Endothelial cell of hepatic sinusoid (primary cell): ENCODE measurements at regions not wholly inside any gene's neighbourhood (a gene's known extent, or its start where the extent isn't known, plus 50 kb on each side); places are given as distances from the start of the nearest gene placed in this dataset.

Source experiments
- in situ Hi-C: cut with HindIII; loops from 2 replicates; pipeline ENCODE4 v1.10.0; 2017; ENCODE audit warnings: low sequenced_read_pairs

DNA sequence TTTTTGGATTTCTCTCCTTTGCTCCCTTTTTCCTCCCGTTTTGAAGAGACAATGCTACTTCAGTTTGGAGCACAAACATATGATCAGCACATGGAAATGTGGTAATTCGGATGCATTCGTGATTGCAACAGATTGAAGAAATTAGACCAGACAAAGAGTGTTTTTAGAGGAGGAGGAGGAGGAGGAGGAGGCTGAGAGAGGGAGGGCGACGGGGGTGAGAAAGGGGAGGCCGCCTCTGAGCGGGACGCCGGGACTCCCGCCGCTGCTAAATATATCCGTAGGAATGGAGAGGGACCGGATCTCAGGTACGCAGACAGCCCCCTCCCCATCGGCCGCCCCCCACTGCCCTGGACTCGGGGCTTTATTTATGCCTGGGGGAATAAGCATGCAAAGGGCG, 179.3 kb downstream of the SEC14L1 start:
- in situ Hi-C loops = no loop called here

DNA sequence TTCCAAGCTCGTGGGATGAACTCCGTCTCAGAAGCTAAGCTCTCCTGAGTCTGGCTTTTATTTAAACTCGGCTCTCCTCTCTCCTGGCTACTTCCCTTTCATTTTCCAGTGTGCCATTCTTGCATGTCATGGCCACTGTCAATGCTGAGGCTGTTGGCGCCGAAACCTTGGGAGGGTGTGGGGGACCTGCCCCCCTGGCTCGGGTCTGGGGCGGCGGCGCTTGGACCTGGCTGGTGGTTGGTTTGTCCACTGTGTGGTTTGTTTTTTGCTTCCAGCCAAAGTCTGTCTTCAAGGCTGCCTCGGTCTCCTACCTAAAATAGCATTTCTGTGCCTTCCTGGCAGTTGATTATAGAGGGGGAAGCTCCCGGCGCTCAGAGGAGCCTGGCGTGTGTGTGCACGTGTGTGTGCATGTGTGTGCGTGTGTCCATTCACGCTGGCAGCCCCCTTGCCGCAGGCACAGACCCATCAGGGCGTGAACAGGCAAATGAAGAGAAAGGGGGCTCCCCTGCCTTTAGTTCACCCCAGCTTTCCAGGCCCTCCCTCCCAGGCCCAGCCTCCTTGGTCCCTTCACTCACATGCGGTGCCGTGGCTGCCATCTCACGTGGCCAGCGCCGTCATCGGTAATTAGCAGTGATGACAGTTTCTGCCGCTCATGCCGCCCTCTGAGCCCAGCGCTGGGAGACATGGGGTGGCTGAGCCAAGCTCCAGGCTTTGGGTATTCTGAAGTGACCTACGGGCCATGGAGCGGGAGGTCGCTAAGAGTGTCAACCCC, 179.9 kb downstream of the SEC14L1 start:
- in situ Hi-C loops = no loop called here

DNA sequence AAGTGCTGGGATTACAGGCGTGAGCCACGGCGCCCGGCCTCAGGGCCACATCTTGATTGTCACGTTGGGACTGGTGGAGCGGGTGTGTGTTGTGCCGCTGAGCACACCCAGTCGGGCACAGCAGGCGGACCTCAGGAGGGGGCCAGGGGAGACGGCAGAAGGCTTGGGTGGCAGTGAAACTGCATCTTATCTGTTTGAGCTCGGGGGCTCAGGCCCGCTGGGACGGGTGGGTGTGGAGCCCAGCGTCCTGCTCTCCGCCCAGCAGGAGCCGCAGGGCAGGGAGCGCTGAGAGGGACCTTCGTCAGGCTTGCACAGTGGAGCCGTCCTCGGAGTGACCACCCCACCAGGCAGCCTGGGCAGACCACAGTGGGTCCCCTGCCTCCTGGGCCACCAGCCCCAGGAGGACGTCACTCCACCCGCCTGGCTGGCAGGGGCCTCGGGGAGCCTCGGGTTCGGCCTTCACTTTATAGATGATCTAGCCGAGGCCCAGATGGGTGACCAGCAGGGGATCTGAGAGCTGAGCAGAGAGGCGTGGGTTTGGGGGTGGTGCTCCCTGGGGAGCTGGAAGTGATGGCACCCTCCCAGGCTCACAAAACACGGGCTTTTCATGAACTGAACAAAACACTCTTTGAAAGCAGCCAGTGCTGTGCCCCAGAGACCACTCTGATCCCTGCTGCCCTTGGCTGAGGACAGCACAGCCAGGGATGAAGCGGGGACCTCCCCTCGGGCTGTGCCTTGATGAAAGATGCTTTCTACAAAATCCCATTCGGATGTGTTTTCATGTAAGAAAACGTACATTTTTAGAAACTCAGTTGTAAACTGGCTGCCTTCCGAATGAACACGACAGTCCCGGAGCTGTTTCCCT, 181.1 kb downstream of the SEC14L1 start:
- in situ Hi-C loops = no loop called here

DNA sequence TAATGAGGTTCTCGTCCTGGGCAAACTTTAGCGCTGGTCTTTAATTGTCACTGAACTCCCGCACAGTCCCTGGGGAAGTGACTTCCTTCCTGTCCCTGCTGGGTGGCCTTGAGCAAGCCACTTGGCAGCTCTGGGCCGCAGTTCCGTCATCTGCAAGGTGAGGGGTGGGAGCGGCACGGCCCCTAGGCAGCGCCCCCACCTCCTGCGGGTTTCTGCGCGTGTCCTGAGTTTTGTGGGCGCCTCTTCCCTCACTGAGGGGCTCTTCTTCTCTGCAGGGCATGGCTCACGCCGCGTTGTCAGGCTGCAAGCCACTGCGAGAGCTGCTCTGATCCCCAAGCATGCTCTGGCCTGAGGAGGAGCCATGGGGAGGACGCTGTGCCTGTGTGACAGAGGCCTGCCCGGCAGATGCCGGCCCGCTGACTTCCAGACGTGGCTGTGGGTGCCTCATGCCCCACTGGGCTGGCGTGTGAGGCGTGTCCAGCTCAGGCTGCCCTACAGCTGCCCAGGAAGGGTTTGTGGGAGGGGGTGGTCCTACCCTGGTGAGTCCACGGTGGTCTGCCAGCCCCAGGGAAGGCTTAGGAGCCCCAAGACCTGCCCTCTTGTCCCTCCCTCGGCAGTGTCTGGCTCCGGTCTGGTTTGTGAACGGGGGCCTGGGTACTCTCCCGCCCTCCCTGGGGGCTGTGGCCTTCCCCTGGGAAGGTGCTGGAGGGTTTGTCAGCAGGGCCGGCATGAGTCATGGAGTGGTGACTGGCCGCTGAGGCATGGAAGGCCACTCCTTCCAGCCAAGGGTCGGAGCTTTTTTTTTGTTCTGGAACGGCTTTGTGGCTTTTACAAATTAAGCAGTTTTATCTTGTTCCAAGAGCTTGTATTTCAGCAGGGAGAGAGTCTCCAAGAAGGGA, 182.0 kb downstream of the SEC14L1 start:
- in situ Hi-C loops = no loop called here

DNA sequence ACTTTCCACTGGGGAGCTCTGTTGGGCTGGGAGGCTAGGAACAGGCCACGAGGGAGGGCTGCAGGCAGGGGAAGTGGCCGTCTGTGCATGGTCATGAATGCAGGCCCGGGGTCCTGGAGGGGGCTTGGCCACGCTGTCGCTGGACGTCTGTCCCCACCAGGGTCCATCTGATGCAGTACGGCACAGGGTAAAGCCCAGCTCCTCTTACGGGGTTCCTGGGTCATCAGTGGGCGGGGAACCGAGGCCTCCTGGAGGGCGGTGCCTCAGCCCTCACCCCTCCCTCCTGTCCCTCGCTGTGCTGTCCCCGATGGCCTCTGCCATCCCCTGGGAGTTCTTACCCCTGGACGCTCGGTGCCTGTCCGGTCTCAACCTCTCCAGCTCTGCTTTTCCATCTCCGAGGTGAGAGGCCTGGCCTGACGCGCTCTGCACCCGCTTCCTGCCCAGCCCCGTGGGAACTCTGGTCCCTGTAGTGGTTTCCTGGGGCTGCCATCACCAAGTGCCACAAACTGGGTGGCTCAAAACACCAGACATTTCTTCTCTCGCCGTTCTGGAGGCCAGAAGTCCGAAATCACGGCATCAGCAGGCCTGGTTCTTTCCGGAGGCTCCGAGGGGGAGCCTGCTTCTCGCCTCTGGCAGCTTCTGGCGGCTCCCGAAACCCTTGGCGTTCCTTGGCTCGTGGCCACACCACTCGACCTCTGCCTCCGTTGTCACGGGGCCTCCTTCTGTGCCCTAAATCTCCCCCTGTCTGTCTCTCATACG, 182.8 kb downstream of the SEC14L1 start:
- in situ Hi-C loops = no loop called here

DNA sequence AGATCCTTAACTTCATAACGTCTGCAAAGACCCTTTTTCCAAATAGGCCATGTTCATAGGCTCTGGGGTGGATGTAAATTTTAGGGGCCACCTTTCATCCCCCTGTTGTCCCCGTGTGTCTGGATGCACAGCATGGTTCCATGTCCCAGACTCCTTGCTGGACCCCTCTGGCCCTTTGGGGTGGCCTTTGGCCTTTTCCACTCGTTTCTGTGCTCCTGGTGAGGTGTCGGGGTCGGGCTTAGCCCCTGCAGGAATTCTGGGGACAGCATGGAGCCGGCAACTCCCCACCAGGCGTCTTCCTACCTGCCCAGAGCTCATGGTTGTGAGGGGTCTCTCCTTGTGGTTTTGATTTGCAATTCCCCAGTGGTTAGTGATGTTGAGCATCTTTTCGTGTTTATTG, 183.5 kb downstream of the SEC14L1 start:
- in situ Hi-C loops = no loop called here

DNA sequence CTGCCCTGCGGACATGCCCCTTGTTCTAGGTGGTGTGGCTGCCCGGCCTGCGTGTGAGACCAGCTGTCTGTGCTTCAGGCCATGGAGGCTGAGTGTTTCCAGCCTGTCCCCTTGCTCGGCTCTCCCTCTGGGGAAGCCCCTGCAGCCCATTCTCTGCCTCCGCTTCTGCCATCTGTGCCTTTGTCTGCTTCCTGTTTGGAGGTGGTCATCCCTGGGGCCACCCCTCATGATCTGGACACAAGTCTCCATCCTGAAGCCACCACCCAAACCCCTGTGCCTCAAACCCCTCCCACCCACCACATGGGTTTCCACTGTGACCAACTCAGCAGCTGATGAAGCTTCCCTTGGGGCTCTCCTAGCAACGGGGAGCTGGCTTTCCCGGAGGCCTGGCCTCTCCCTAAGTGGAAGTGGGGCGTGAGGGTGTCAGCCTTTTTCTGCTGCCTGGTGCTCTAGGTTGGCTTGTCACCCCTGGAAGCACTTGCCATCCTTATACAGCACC, 184.9 kb downstream of the SEC14L1 start:
- in situ Hi-C loops = loop anchor here (5.0 kb wide), 1 partner anchor 97 kb away; no protein-coding TSS in a partner anchor

DNA sequence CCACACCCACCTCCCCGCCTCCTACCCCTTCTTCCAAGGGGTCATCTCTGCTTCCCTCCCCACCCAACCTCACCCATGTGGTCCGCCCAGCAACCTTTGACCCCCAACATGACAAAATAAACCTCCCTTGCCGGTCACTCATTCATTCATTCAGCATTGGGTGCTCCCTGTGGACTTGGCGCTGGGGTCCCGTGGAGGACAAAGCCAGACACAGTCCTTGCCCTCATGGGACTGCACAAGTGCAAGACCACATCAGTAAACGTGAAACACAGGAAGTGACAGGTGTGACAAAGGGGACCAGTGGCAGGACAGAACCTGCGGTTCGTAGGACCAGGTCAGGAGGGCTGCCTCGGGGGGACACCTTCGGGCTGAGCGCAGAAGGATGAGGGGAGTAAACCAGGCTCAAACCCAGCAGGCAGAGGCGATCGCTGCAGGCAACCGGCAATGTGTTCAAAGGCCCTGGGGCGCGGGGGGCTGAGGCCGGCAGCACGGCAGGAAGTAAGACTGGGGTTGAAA, 185.4 kb downstream of the SEC14L1 start:
- in situ Hi-C loops = loop anchor here (5.0 kb wide), 1 partner anchor 96 kb away; no protein-coding TSS in a partner anchor

DNA sequence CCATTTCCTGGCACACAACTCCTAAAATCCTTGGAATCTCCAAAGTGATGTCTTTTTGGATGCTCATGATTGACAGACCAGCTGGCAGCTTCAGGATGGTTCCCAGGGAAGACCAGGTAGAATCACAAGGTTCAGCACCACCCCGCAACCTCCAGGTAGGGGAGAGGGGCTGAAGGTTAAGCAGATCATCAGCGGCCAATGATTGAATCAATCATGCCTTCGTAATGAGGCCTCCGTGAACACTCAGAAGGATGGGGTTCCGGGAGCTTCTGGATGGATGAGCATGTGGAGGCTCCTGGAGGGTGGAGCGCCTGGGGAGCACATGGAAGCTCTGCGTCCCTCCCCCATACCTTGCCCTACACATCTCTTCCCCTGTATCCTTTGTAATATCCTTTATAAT, 185.9 kb downstream of the SEC14L1 start:
- in situ Hi-C loops = loop anchor here (5.0 kb wide), 1 partner anchor 96 kb away; no protein-coding TSS in a partner anchor

DNA sequence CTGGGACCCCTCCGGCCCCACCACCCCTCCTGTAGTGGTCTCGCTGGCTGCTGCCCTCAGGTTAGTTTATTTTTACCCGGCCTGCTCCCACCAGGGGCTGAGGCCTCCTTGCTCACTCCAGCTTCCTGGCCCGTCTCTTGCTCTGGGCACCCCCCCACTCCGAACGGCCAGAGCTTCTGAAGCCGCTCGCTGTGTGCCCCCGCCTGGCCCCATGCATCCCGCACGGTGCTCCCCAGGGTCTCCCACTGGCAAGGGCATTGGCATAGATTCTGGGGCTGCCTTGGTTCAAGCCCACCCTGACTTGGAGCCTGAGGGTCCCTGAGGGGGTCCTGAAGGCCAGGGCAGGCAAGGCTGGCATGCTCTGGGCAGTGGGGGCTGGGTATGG, 186.4 kb downstream of the SEC14L1 start:
- in situ Hi-C loops = loop anchor here (5.0 kb wide), 1 partner anchor 95 kb away; no protein-coding TSS in a partner anchor

DNA sequence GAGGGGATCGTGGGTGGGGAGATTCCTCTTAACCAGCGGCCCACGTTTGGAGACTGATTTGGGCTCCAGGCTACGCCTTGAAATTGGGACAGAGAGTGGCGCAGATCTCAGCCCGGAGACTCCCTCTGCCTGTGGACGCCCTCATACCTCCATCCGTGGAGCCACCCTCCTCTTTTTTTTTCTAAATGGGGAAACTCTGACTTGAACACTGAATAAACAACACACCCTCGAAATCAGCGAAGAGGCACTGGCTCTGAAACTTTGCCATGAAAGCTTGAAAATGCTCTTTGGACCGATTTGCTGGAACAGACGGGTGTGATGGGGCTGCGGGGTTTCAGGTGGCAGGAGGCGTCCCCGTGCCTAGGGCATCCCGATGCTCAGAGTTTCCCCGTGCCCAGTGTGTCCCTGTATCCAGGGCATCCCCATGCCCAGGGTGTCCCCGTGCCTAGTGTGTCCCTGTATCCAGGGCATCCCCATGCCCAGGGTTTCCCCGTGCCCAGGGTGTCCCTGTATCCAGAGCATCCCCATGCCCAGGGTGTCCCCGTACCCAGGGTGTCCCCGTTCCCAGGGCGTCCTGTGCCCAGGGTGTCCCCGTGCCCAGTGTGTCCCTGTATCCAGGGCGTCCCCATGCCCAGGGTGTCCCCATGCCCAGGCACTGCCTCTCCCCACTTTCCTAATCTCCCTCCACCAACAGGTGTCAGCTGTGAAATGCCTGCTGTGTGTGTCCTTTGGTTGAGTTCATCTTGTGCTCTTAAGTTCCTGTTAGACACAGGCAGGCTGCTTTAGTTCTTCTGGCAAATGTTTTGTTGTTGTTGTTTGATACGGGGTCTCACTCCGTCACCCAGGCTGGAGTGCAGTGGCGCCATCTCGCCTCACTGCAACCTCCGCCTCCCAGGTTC, 187.0 kb downstream of the SEC14L1 start:
- in situ Hi-C loops = loop anchor here (5.0 kb wide), 1 partner anchor 94 kb away; no protein-coding TSS in a partner anchor

DNA sequence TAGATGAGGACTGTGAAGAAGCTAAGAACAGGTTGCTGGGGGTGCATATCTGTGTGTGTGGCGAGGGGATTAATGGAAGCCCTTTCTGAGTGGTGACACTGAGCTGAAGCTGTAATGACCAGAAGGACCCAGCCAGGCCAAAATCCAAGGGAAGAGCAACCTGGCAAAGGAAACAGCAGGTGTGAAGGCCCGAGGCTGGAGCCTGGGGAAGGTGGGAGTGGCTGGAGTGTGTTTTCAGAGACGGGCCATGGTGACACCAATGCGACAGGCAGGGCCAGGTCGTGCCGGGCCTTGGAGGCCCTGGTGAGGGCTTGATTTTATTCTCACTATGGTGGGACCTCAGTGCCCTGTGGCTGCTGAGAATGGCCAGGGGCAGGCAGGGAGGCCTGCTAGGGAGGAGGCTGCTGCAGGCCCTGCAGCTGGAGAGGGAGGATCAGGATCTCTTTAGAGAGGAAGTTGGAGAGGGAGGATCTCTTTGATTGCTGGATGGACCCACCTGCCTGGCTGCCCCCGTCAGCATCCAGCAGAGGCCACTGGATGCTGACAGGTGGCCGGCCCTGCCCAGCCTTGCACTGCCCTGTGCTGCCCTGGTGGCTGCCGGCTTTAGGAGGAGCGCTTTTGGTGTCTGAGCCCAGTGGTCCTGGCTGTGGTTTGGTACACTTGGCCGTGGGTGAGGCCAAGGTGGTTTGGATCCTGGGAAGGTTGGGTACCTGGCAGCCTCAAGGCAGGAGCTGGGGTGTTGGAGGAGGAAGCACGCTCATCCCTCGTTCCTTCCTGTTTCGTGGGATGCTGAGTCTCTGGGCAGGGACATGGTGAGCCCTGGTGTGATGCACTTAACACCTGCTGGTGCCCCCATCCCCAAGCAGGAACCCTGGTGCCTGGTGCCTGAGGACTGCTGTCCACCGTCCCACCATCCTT, 188.3 kb downstream of the SEC14L1 start:
- in situ Hi-C loops = loop anchor here (5.0 kb wide), 1 partner anchor 93 kb away; no protein-coding TSS in a partner anchor

DNA sequence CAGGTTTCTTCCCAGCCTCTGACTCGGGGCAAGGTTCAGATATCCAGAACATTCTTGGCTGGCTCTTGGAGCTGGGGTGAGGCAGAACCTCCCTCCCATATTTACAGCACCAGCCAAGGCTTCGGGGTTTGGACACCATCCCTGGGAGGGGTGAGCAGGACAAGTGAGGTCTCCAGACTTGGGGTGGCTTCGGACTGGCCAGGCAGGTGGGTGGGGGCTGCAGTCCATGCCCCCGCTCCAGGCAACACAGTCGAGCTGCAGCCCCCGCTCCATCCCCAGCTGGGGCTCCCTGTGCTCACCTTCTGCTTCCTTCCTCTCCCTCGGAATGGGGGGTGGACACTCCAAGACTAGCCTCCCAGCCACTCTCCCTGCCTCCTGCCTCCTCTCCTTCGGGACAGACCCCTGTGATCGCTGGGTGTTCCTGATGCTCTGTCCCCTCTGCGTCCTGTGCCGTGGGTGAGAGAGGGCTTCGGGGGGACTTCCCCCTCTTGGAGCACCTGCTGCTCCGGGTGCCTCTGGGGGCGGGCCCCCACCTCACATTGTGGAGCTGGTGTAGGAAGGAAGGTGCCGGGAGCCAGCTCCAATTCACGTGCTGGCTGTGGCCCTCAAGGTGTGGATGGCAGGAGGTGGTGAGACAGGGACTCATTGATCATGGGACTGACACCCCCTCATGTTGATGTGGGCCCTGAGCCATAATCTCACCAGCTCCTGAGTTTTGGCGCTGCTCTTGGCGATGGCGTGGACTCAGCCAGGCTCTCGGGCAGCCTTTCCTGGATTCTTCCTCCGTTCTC, 189.2 kb downstream of the SEC14L1 start:
- in situ Hi-C loops = loop anchor here (5.0 kb wide), 1 partner anchor 92 kb away; no protein-coding TSS in a partner anchor

DNA sequence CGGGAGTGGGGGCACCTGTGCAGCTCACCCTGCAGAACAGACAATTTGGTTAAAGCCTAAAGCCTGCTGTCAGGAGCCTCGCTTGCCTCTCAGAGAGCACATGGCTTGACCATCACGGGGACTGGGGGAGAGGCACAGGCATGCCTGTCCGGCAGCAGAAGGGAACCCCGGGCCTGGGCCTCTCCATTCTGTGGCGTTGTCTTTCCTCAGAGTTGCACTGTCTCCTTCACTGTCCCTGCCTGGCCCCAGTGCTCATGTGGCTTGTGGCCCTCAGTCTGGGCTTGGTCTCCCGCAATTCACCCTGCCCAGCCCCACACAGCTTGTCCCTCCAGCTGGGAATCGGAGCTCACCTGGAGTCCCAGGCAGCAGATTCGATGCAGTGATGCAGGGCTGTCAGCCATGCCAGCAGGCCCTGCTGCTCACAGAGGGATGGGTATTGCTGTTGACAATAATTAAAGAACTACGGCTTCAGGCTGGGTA, 189.9 kb downstream of the SEC14L1 start:
- in situ Hi-C loops = no loop called here

DNA sequence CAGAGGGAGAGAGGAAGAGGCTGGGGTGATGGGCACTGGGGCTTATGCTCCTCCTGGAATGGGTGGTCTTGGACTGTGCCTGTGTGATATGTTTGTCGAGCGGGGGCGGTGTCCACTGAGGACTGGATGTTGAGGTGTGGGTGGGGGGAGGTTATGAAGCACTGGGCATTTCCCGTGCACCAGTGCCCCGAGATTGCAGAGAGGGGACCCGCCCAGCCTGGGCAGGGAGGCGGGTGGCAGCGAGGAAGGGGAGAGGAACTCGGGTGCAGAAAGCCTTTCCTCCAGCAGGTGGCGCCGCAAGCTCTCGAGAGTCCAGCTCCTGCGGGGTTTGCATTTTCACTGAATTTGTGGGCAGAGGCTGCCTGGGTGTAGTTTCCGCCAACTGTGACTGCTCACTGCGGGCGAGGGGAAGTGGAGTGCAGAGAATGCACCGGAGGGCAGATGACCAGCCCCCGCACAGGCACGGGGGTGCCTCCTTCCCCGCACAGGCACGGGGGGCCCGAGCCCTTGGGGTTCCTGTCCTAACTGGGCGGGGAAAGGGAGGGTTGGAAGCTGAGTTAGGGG, 190.6 kb downstream of the SEC14L1 start:
- in situ Hi-C loops = no loop called here
